Keratinocyte (primary cell): ENCODE measurements at regions not wholly inside any gene's neighbourhood (a gene's known extent, or its start where the extent isn't known, plus 50 kb on each side); places are given as distances from the start of the nearest gene placed in this dataset.

Source experiments
- DNase-seq: peaks from one replicate; pipeline ENCODE4 v3.0.0-alpha.2; 2011; ENCODE audit warnings: low read depth, missing footprints, low spot score
- FAIRE-seq: peaks from 2 replicates; lab custom pipeline; 2011; peaks lifted over from hg19 to GRCh38; lab: Jason Lieb, UNC
- H2AFZ ChIP-seq: 2 replicates; pipeline ENCODE4 v1.6.0; 2012; ENCODE audit warnings: low read length, control low read depth, inconsistent platforms; ENCODE audit not compliant: control insufficient read depth
- H3K27ac ChIP-seq: 2 replicates; pipeline ENCODE4 v1.5.1; 2011; ENCODE audit warnings: low read length; ENCODE audit not compliant: control insufficient read depth, insufficient read depth
- H3K27me3 ChIP-seq: 3 replicates; pipeline ENCODE4 v1.6.0; 2011; ENCODE audit warnings: low read length; ENCODE audit not compliant: control insufficient read depth, insufficient read depth; ENCODE audit errors: extremely low read depth
- H3K36me3 ChIP-seq, 2 experiments: 2 replicates in 1 of 2; 3 replicates in 1 of 2; pipeline ENCODE4 v1.5.1; 2011; ENCODE audit warnings: low read length in 2 of 2, mild to moderate bottlenecking in 1 of 2; ENCODE audit not compliant: control insufficient read depth in 2 of 2, insufficient read depth in 2 of 2; ENCODE audit errors: extremely low read depth in 1 of 2
- H3K4me1 ChIP-seq: 3 replicates; pipeline ENCODE4 v1.5.1; 2011; ENCODE audit warnings: low read length; ENCODE audit not compliant: control insufficient read depth, insufficient read depth; ENCODE audit errors: extremely low read depth
- H3K4me2 ChIP-seq: 3 replicates; pipeline ENCODE4 v1.6.0; 2011; ENCODE audit warnings: low read depth, low read length; ENCODE audit not compliant: control insufficient read depth, insufficient read depth; ENCODE audit errors: extremely low read depth
- H3K4me3 ChIP-seq, 3 experiments: fragments of 200-600 bp in 1 of 3; sonication (generic) in 1 of 3; 2 replicates in 2 of 3; 3 replicates in 1 of 3; pipeline ENCODE4 v1.5.1; 2011 to 2016; ENCODE audit warnings: low read length in 3 of 3, mild to moderate bottlenecking in 3 of 3, control low read depth in 2 of 3, inconsistent platforms in 1 of 3, low read depth in 1 of 3, mixed read lengths in 1 of 3, mixed run types in 1 of 3, moderate library complexity in 1 of 3; ENCODE audit not compliant: control insufficient read depth in 2 of 3, insufficient read depth in 2 of 3; ENCODE audit errors: extremely low read depth in 1 of 3
- H3K79me2 ChIP-seq: 2 replicates; pipeline ENCODE4 v1.6.0; 2012; ENCODE audit warnings: low read length; ENCODE audit not compliant: control insufficient read depth, insufficient read depth
- H3K9ac ChIP-seq: 3 replicates; pipeline ENCODE4 v1.6.0; 2011; ENCODE audit warnings: low read length; ENCODE audit not compliant: control insufficient read depth, insufficient read depth; ENCODE audit errors: extremely low read depth
- H3K9me1 ChIP-seq: 3 replicates; pipeline ENCODE4 v1.6.0; 2011; ENCODE audit warnings: low read length; ENCODE audit not compliant: control insufficient read depth, insufficient read depth; ENCODE audit errors: extremely low read depth
- H3K9me3 ChIP-seq: 2 replicates; pipeline ENCODE4 v1.5.1; 2012; ENCODE audit warnings: low read depth, low read length; ENCODE audit not compliant: control insufficient read depth
- H4K20me1 ChIP-seq: 3 replicates; pipeline ENCODE4 v1.6.0; 2011; ENCODE audit warnings: low read length; ENCODE audit not compliant: control insufficient read depth, insufficient read depth; ENCODE audit errors: extremely low read depth
- EZH2 ChIP-seq: IDR thresholded peaks from one replicate; pipeline ENCODE4 v1.6.1; 2012; ENCODE audit warnings: inconsistent platforms, mild to moderate bottlenecking, low read length, moderate library complexity
- dilution Hi-C: fragments of 300-500 bp; cut with MboI; formaldehyde crosslinking; loops from one replicate; pipeline ENCODE4 v1.7.0; 2020; ENCODE audit warnings: low sequenced_read_pairs; ENCODE audit not compliant: extremely low pct_ligation_motif_present
- TF ChIP-seq, protein P1 (sequence below), 3 experiments: IDR thresholded peaks in 1 of 3; conservative IDR thresholded peaks in 1 of 3; optimal IDR thresholded peaks in 1 of 3; 2 replicates in 2 of 3; 3 replicates in 1 of 3; pipeline versions ENCODE3 to v1.5.1; 2011; ENCODE audit warnings: low read length in 3 of 3, mild to moderate bottlenecking in 3 of 3, moderate library complexity in 2 of 3, control low read depth in 1 of 3, inconsistent platforms in 1 of 3; ENCODE audit not compliant: insufficient read depth in 2 of 3; ENCODE audit errors: extremely low read depth in 1 of 3

DNA sequence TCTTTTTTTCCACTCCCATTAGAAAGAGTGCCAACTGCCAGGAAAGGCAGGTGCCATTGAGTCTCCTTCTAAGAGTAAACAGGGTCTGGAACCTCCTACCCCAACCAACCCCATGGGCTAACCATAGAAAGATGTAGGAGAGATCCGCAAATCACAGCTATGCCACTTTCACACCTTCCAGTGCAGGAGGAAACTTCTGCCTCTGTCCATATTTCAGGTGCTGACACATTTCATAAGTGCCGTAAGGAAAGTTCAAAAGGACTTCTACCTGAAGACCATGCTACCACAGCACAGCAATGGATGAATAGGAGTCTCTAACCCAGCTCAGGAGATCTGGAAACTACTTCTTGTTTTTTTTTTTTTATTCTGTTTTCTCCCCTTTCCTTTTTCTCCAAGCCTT lies 145.8 kb downstream of the FBXO8 start:
- H4K20me1 ChIP-seq, result no peaks in the 10 kb centered on the region
- H3K9me3 ChIP-seq, result no peaks in the 10 kb centered on the region
- no peaks in the 10 kb centered on the region for H3K4me1 ChIP-seq
- H3K27me3 ChIP-seq, result no peaks in the 10 kb centered on the region
- no peak overlapping the region for H2AFZ ChIP-seq
- no peaks in the 10 kb centered on the region for H3K36me3 ChIP-seq
- DNase-seq (no peak), FAIRE-seq (no peak)
- no peak overlapping the region for H3K27ac ChIP-seq
- no peaks in the 10 kb centered on the region for H3K9me1 ChIP-seq
- no peaks in the 10 kb centered on the region for H3K79me2 ChIP-seq
- H3K4me3 ChIP-seq, result no peak overlapping the region
- no peak overlapping the region for H3K9ac ChIP-seq
- TF ChIP-seq, protein P1, sequence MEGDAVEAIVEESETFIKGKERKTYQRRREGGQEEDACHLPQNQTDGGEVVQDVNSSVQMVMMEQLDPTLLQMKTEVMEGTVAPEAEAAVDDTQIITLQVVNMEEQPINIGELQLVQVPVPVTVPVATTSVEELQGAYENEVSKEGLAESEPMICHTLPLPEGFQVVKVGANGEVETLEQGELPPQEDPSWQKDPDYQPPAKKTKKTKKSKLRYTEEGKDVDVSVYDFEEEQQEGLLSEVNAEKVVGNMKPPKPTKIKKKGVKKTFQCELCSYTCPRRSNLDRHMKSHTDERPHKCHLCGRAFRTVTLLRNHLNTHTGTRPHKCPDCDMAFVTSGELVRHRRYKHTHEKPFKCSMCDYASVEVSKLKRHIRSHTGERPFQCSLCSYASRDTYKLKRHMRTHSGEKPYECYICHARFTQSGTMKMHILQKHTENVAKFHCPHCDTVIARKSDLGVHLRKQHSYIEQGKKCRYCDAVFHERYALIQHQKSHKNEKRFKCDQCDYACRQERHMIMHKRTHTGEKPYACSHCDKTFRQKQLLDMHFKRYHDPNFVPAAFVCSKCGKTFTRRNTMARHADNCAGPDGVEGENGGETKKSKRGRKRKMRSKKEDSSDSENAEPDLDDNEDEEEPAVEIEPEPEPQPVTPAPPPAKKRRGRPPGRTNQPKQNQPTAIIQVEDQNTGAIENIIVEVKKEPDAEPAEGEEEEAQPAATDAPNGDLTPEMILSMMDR (optimal IDR thresholded peaks at IDR 0.05 in 1 of 3, IDR thresholded peaks at IDR 0.05 in 1 of 3, conservative IDR thresholded peaks at IDR 0.05 in 1 of 3; ENCODE audit: extremely low read depth in 1 of 3, insufficient read depth in 2 of 3, low read length in 3 of 3), result no peak
- TF ChIP-seq EZH2, result no peak
- H3K4me2 ChIP-seq, result no peak overlapping the region
- dilution Hi-C loops, result no loop called here

DNA sequence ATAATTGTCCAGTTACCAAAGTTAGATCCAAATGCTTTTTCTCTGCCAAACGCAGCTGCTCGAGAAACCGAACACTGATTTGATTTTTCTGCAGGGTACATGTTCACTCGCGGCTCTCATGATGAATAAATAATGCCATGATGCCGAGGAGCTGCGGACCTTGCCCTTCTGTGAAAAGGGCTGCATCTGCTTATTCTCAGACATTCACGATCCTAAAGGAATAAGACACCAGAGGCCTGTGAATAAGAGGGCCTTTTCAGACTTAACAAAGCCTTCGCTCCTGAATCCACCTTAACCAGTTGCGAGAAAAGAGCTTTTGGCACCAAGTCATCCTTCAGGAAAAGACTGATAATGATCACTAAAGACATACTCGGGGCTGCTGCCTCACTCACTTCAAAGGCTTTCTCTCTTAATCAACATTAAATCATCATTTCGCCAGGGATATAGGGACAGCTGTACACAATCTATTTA lies 147.5 kb downstream of the FBXO8 start:
- Histone ChIP-seq H4K20me1 (no peaks in the 10 kb centered on the region), H3K4me2 (peak overlapping the region; percentile 19), H3K9me3 (no peaks in the 10 kb centered on the region), H3K27me3 (no peaks in the 10 kb centered on the region), H3K27ac (no peak overlapping the region), H3K4me3 (no peak overlapping the region), H3K79me2 (no peaks in the 10 kb centered on the region), H3K36me3 (no peaks in the 10 kb centered on the region), H3K9me1 (no peaks in the 10 kb centered on the region), H2AFZ (peak overlapping the region; percentile 33), H3K9ac (no peak overlapping the region), H3K4me1 (no peaks in the 10 kb centered on the region)
- DNase-seq, result no peak
- dilution Hi-C loops, result no loop called here
- FAIRE-seq, result no peak
- TF ChIP-seq, protein P1 (optimal IDR thresholded peaks at IDR 0.05 in 1 of 3, IDR thresholded peaks at IDR 0.05 in 1 of 3, conservative IDR thresholded peaks at IDR 0.05 in 1 of 3; ENCODE audit: extremely low read depth in 1 of 3, insufficient read depth in 2 of 3, low read length in 3 of 3), result no peak
- no peak for TF ChIP-seq EZH2
